ENCODE measurements at regions not wholly inside any gene's neighbourhood (a gene's known extent, or its start where the extent isn't known, plus 50 kb on each side); places are given as distances from the start of the nearest gene placed in this dataset.
"Not testable (repeated sequence)": the region's sequence is repeated elsewhere in the genome, so short reads cannot be mapped to it uniquely, and the experiment has no call there.

GRCh38 chr10:28449382-28449781 is 83.5 kb upstream of the WAC start:
- DNase-seq: no peak
- in situ Hi-C loops (cut with HindIII; ENCODE audit: low pct_ligation_motif_present, low sequenced_read_pairs): no loop called here
- Histone ChIP-seq H3K27me3 (replicated peaks) (no peaks in the 10 kb centered on the region), H3K4me3 (ENCODE audit: low read depth, low read length) (no peak overlapping the region), H3K27ac (no peak overlapping the region), H3K36me3 (replicated peaks) (no peaks in the 10 kb centered on the region)
- no peak for TF ChIP-seq CTCF (IDR thresholded peaks at IDR 0.05; ENCODE audit: low read depth, low read length, missing control alignments)

GRCh38 chr10:28449926-28450325 is 83.0 kb upstream of the WAC start:
- Histone ChIP-seq H3K27ac (no peak overlapping the region), H3K36me3 (replicated peaks) (no peaks in the 10 kb centered on the region), H3K27me3 (replicated peaks) (no peaks in the 10 kb centered on the region), H3K4me3 (ENCODE audit: low read depth, low read length) (no peak overlapping the region)
- no peak for TF ChIP-seq CTCF (IDR thresholded peaks at IDR 0.05; ENCODE audit: low read depth, low read length, missing control alignments)
- in situ Hi-C loops (cut with HindIII; ENCODE audit: low pct_ligation_motif_present, low sequenced_read_pairs): no loop called here
- no peak for DNase-seq

- H3K4me3 ChIP-seq (ENCODE audit: low read depth, low read length): no peak overlapping the region
- DNase-seq: no peak
- in situ Hi-C loops (cut with HindIII; ENCODE audit: low pct_ligation_motif_present, low sequenced_read_pairs): no loop called here
- TF ChIP-seq CTCF (IDR thresholded peaks at IDR 0.05; ENCODE audit: low read depth, low read length, missing control alignments): no peak
- no peaks in the 10 kb centered on the region for H3K27me3 ChIP-seq (replicated peaks)
- no peak overlapping the region for H3K27ac ChIP-seq
- H3K36me3 ChIP-seq (replicated peaks): no peaks in the 10 kb centered on the region
Observed at GRCh38 chr10:28453926-28454325, 79.0 kb upstream of the WAC start.

- Histone ChIP-seq H3K27ac (no peak overlapping the region), H3K4me3 (ENCODE audit: low read depth, low read length) (no peak overlapping the region), H3K27me3 (replicated peaks) (no peaks in the 10 kb centered on the region), H3K36me3 (replicated peaks) (no peaks in the 10 kb centered on the region)
- in situ Hi-C loops (cut with HindIII; ENCODE audit: low pct_ligation_motif_present, low sequenced_read_pairs): no loop called here
- no peak for DNase-seq
- TF ChIP-seq CTCF (IDR thresholded peaks at IDR 0.05; ENCODE audit: low read depth, low read length, missing control alignments): no peak
Observed at GRCh38 chr10:28457110-28457509, 75.8 kb upstream of the WAC start.

- H3K27me3 ChIP-seq (replicated peaks); in situ Hi-C loops (cut with HindIII; ENCODE audit: low pct_ligation_motif_present, low sequenced_read_pairs): not testable (repeated sequence)
Observed at GRCh38 chr10:28457873-28458272, 75.0 kb upstream of the WAC start.

GRCh38 chr10:28459453-28460144 is 73.3 kb upstream of the WAC start:
- in situ Hi-C loops (cut with HindIII; ENCODE audit: low pct_ligation_motif_present, low sequenced_read_pairs): no loop called here
- no peak for TF ChIP-seq CTCF (IDR thresholded peaks at IDR 0.05; ENCODE audit: low read depth, low read length, missing control alignments)

More at GRCh38 chr10:28457873-28458272, 75.0 kb upstream of the WAC start:
- H3K4me3 ChIP-seq (ENCODE audit: low read depth, low read length); H3K36me3 ChIP-seq (replicated peaks); DNase-seq; H3K27ac ChIP-seq: not testable (repeated sequence)

More at GRCh38 chr10:28459453-28460144, 73.3 kb upstream of the WAC start:
- Histone ChIP-seq H3K4me3 (ENCODE audit: low read depth, low read length) (no peak overlapping the region), H3K36me3 (replicated peaks) (no peaks in the 10 kb centered on the region), H3K27ac (no peak overlapping the region), H3K27me3 (replicated peaks) (no peaks in the 10 kb centered on the region)
- no peak for DNase-seq

Measured in brain microvascular endothelial cell (primary cell).